DND-41 (cell line): ENCODE measurements at regions not wholly inside any gene's neighbourhood (a gene's known extent, or its start where the extent isn't known, plus 50 kb on each side); places are given as distances from the start of the nearest gene placed in this dataset.

Source experiments
- ATAC-seq: fragments of 200-7000 bp; cut with Tn5 transposase; 3 replicates; pipeline ENCODE4 v1.9.1; 2021; ENCODE audit warnings: low read depth; ENCODE audit not compliant: insufficient read depth
- DNase-seq: peaks from one replicate; pipeline ENCODE4 v3.0.0-alpha.2; 2020
- H2AFZ ChIP-seq: 2 replicates; pipeline ENCODE4 v1.6.0; 2012; ENCODE audit warnings: low read depth, low read length
- H3K27ac ChIP-seq: 2 replicates; pipeline ENCODE4 v1.5.1; 2012; ENCODE audit warnings: low read length, inconsistent platforms
- H3K27me3 ChIP-seq: fragments of 200-600 bp; sonication (generic); 2 replicates; pipeline ENCODE4 v1.6.0; 2012; ENCODE audit warnings: low read length, mild to moderate bottlenecking, inconsistent platforms; ENCODE audit not compliant: insufficient read depth, poor library complexity
- H3K36me3 ChIP-seq: 2 replicates; pipeline ENCODE4 v1.5.1; 2012; ENCODE audit warnings: low read length, inconsistent platforms; ENCODE audit not compliant: insufficient read depth
- H3K4me1 ChIP-seq: 2 replicates; pipeline ENCODE4 v1.5.1; 2012; ENCODE audit warnings: mild to moderate bottlenecking, low read length; ENCODE audit not compliant: insufficient read depth
- H3K4me2 ChIP-seq: 2 replicates; pipeline ENCODE4 v1.6.0; 2012; ENCODE audit warnings: mild to moderate bottlenecking, moderate library complexity, low read length, inconsistent platforms; ENCODE audit not compliant: insufficient read depth
- H3K4me3 ChIP-seq, 2 experiments: fragments of 200-600 bp in 1 of 2; shearing (Covaris generic) in 1 of 2; 2 replicates each; pipeline ENCODE4 v1.5.1; 2012 to 2016; ENCODE audit warnings: inconsistent platforms in 2 of 2, low read length in 2 of 2, mild to moderate bottlenecking in 2 of 2, low read depth in 1 of 2, moderate library complexity in 1 of 2
- H3K79me2 ChIP-seq: 2 replicates; pipeline ENCODE4 v1.6.0; 2012; ENCODE audit warnings: low read length, inconsistent platforms; ENCODE audit not compliant: insufficient read depth
- H3K9ac ChIP-seq: 2 replicates; pipeline ENCODE4 v1.6.0; 2012; ENCODE audit warnings: low read depth, mild to moderate bottlenecking, inconsistent platforms, low read length, moderate library complexity
- H3K9me3 ChIP-seq: 2 replicates; pipeline ENCODE4 v1.5.1; 2012; ENCODE audit warnings: low read length, moderate library complexity, mild to moderate bottlenecking, inconsistent platforms; ENCODE audit not compliant: insufficient read depth, severe bottlenecking
- H4K20me1 ChIP-seq: 2 replicates; pipeline ENCODE4 v1.6.0; 2012; ENCODE audit warnings: low read length; ENCODE audit not compliant: insufficient read depth
- EZH2 ChIP-seq: IDR thresholded peaks from 3 replicates; pipeline ENCODE4 v1.6.1; 2012; ENCODE audit warnings: borderline replicate concordance, low read depth, mild to moderate bottlenecking, moderate library complexity, low read length, inconsistent platforms; ENCODE audit not compliant: severe bottlenecking
- TF ChIP-seq, protein P1 (sequence below): IDR thresholded peaks from 2 replicates; pipeline ENCODE4 v1.5.1; 2012; ENCODE audit warnings: borderline replicate concordance, low read length, moderate library complexity, mild to moderate bottlenecking; ENCODE audit not compliant: poor library complexity, severe bottlenecking; ENCODE audit errors: extremely low read depth

DNA sequence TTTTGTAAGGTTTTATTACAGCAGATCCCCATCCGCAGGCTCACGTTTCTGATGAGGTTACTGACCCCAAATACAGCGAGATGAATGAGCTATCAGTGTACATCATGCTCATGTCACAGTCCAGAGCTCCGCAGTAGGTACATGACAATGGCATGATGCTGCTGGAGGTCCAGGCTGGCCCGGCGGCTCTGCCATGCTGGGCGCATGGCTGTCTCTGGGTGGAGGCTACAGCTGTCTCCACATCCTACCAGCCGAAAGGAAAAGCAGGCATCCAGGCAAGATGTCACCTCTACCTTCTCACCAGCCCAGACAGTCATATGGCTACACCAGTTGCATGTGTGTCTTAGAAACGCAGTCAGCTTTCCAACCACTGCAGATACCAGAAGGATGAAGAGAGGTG is 90.9 kb upstream of the RNF32 start:
- DNase-seq: no peak

GRCh38 chr7:156547884-156548561 is 92.6 kb upstream of the RNF32 start:
- ATAC-seq (peak; percentile 54; the same call in 2 of the 3 replicates), DNase-seq (peak; percentile 12)
- Histone ChIP-seq H3K27me3 (peaks cover 6% of the 10 kb centered on the region), H3K9ac (no peak overlapping the region), H3K4me1 (no peaks in the 10 kb centered on the region), H3K9me3 (no peaks in the 10 kb centered on the region), H3K36me3 (no peaks in the 10 kb centered on the region), H3K27ac (no peak overlapping the region), H4K20me1 (no peaks in the 10 kb centered on the region), H3K79me2 (no peaks in the 10 kb centered on the region), H3K4me2 (no peak overlapping the region), H3K4me3 (no peak overlapping the region), H2AFZ (no peak overlapping the region)
- TF ChIP-seq, protein P1, sequence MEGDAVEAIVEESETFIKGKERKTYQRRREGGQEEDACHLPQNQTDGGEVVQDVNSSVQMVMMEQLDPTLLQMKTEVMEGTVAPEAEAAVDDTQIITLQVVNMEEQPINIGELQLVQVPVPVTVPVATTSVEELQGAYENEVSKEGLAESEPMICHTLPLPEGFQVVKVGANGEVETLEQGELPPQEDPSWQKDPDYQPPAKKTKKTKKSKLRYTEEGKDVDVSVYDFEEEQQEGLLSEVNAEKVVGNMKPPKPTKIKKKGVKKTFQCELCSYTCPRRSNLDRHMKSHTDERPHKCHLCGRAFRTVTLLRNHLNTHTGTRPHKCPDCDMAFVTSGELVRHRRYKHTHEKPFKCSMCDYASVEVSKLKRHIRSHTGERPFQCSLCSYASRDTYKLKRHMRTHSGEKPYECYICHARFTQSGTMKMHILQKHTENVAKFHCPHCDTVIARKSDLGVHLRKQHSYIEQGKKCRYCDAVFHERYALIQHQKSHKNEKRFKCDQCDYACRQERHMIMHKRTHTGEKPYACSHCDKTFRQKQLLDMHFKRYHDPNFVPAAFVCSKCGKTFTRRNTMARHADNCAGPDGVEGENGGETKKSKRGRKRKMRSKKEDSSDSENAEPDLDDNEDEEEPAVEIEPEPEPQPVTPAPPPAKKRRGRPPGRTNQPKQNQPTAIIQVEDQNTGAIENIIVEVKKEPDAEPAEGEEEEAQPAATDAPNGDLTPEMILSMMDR: no peak

More for the DNA sequence above, 90.9 kb upstream of the RNF32 start:
- no peaks in the 10 kb centered on the region for H3K36me3 ChIP-seq
- no peaks in the 10 kb centered on the region for H3K4me1 ChIP-seq
- no peak for TF ChIP-seq EZH2
- TF ChIP-seq, protein P1: no peak
- ATAC-seq: no peak
- H3K9me3 ChIP-seq: no peaks in the 10 kb centered on the region
- H3K27ac ChIP-seq: no peak overlapping the region
- peaks cover 6% of the 10 kb centered on the region for H3K27me3 ChIP-seq
- no peak overlapping the region for H3K4me3 ChIP-seq
- H3K4me2 ChIP-seq: no peak overlapping the region
- H2AFZ ChIP-seq: no peak overlapping the region
- H3K9ac ChIP-seq: no peak overlapping the region
- H3K79me2 ChIP-seq: no peaks in the 10 kb centered on the region
- H4K20me1 ChIP-seq: no peaks in the 10 kb centered on the region

DNA sequence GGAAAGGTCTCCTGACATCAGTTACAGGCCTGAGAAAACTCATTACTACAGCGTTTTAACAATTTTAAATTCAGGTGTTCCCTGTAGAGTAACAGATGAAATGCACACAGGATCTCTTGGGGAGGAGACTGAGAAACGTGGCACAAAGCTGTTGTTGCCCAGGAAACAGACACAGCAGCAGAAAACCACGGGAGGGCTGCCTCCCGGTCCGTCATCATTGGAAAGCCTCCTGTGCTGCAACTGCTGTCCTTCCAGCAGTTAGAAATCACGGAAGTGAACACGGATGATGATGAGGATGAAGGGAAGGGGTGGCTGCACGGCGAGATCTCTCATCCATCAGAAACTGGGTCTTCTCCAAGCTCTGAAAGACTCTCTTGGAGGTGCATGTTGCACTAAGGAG is 94.6 kb upstream of the RNF32 start:
- H3K9ac ChIP-seq: no peak overlapping the region
- H3K79me2 ChIP-seq: no peaks in the 10 kb centered on the region
- H4K20me1 ChIP-seq: no peaks in the 10 kb centered on the region
- ATAC-seq (no peak), DNase-seq (no peak)
- H3K27me3 ChIP-seq: peaks cover 6% of the 10 kb centered on the region
- no peak overlapping the region for H2AFZ ChIP-seq
- H3K36me3 ChIP-seq: no peaks in the 10 kb centered on the region
- H3K27ac ChIP-seq: no peak overlapping the region
- H3K4me2 ChIP-seq: no peak overlapping the region
- TF ChIP-seq EZH2: no peak
- TF ChIP-seq, protein P1: no peak
- H3K4me3 ChIP-seq: no peak overlapping the region
- H3K4me1 ChIP-seq: no peaks in the 10 kb centered on the region
- H3K9me3 ChIP-seq: no peaks in the 10 kb centered on the region
